ENCODE measurements at regions not wholly inside any gene's neighbourhood (a gene's known extent, or its start where the extent isn't known, plus 50 kb on each side); places are given as distances from the start of the nearest gene placed in this dataset.

- Histone ChIP-seq H3K27me3 (peaks cover 51% of the 10 kb centered on the region), H3K36me3 (no peaks in the 10 kb centered on the region), H3K4me1 (ENCODE audit: control insufficient read depth in 1 of 2, insufficient read depth in 1 of 2, low read depth in 1 of 2, low read length in 1 of 2) (peaks cover 0 to 7% of the 10 kb centered on the region in 2 experiments), H3K27ac (no peak overlapping the region), H3K4me3 (ENCODE audit: low read depth in 1 of 2, low read length in 1 of 2) (no peak overlapping the region), H3K9me3 (no peaks in the 10 kb centered on the region)
- TF ChIP-seq CTCF (IDR thresholded peaks at IDR 0.05): no peak
These were observed 126.9 kb upstream of the LMO4 start for GRCh38 chr1:87201768-87202167.

GRCh38 chr1:87202451-87202850 lies 126.2 kb upstream of the LMO4 start:
- Histone ChIP-seq H3K36me3 (no peaks in the 10 kb centered on the region), H3K4me1 (ENCODE audit: control insufficient read depth in 1 of 2, insufficient read depth in 1 of 2, low read depth in 1 of 2, low read length in 1 of 2) (peaks cover 0 to 7% of the 10 kb centered on the region in 2 experiments), H3K4me3 (ENCODE audit: low read depth in 1 of 2, low read length in 1 of 2) (no peak overlapping the region), H3K27me3 (peaks cover 56% of the 10 kb centered on the region), H3K27ac (no peak overlapping the region), H3K9me3 (no peaks in the 10 kb centered on the region)
- TF ChIP-seq CTCF (IDR thresholded peaks at IDR 0.05): no peak

- TF ChIP-seq CTCF (IDR thresholded peaks at IDR 0.05): no peak
- peaks cover 0 to 7% of the 10 kb centered on the region in 2 experiments for H3K4me1 ChIP-seq (ENCODE audit: control insufficient read depth in 1 of 2, insufficient read depth in 1 of 2, low read depth in 1 of 2, low read length in 1 of 2)
- no peak overlapping the region for H3K27ac ChIP-seq
- no peaks in the 10 kb centered on the region for H3K9me3 ChIP-seq
- no peak overlapping the region for H3K4me3 ChIP-seq (ENCODE audit: low read depth in 1 of 2, low read length in 1 of 2)
- no peaks in the 10 kb centered on the region for H3K36me3 ChIP-seq
- H3K27me3 ChIP-seq: peaks cover 56% of the 10 kb centered on the region
These were observed 125.6 kb upstream of the LMO4 start for GRCh38 chr1:87202922-87203655.

GRCh38 chr1:87203904-87204303 lies 124.8 kb upstream of the LMO4 start:
- Histone ChIP-seq H3K27ac (no peak overlapping the region), H3K4me3 (ENCODE audit: low read depth in 1 of 2, low read length in 1 of 2) (no peak overlapping the region), H3K36me3 (no peaks in the 10 kb centered on the region), H3K27me3 (peaks cover 56% of the 10 kb centered on the region), H3K9me3 (no peaks in the 10 kb centered on the region), H3K4me1 (ENCODE audit: control insufficient read depth in 1 of 2, insufficient read depth in 1 of 2, low read depth in 1 of 2, low read length in 1 of 2) (peaks cover 0 to 7% of the 10 kb centered on the region in 2 experiments)
- TF ChIP-seq CTCF (IDR thresholded peaks at IDR 0.05): no peak

- Histone ChIP-seq H3K9me3 (no peaks in the 10 kb centered on the region), H3K4me3 (ENCODE audit: low read depth in 1 of 2, low read length in 1 of 2) (no peak overlapping the region), H3K27me3 (peaks cover 56% of the 10 kb centered on the region), H3K27ac (no peak overlapping the region), H3K4me1 (ENCODE audit: control insufficient read depth in 1 of 2, insufficient read depth in 1 of 2, low read depth in 1 of 2, low read length in 1 of 2) (peaks cover 0 to 7% of the 10 kb centered on the region in 2 experiments), H3K36me3 (no peaks in the 10 kb centered on the region)
- TF ChIP-seq CTCF (IDR thresholded peaks at IDR 0.05): no peak
These were observed 124.2 kb upstream of the LMO4 start for GRCh38 chr1:87204441-87204840.
